OCI-M1 (cell line): ENCODE measurements at regions not wholly inside any gene's neighbourhood (a gene's known extent, or its start where the extent isn't known, plus 50 kb on each side); places are given as distances from the start of the nearest gene placed in this dataset.
"Not testable (repeated sequence)": the region's sequence is repeated elsewhere in the genome, so short reads cannot be mapped to it uniquely, and the experiment has no call there.

Experiments
- DNase-seq: peaks from one replicate; lab custom pipeline; 2025; lab: John Stamatoyannopoulos, UW

GRCh38 chr3:73867524-73867923 is 242.8 kb upstream of the PDZRN3 start:
- DNase-seq, result no peak

- DNase-seq, result peak; percentile 53
Measured at GRCh38 chr3:73866846-73867245, 242.1 kb upstream of the PDZRN3 start.

- DNase-seq, result no peak
Measured at GRCh38 chr3:73863546-73864079, 238.9 kb upstream of the PDZRN3 start.

- DNase-seq, result no peak
Measured at GRCh38 chr3:73855813-73856212, 231.1 kb upstream of the PDZRN3 start.

- DNase-seq, result no peak
Measured at GRCh38 chr3:73848173-73848906, 223.6 kb upstream of the PDZRN3 start.

- DNase-seq, result no peak
Measured at GRCh38 chr3:73846951-73847350, 222.2 kb upstream of the PDZRN3 start.

- DNase-seq, result no peak
Measured at GRCh38 chr3:73839032-73839431, 214.3 kb upstream of the PDZRN3 start.

GRCh38 chr3:73835945-73836344 is 211.2 kb upstream of the PDZRN3 start:
- DNase-seq, result peak; percentile 1

GRCh38 chr3:73832426-73832825 is 207.7 kb upstream of the PDZRN3 start:
- DNase-seq, result no peak

- DNase-seq, result no peak
Measured at GRCh38 chr3:73828348-73828747, 203.6 kb upstream of the PDZRN3 start.

- DNase-seq, result no peak
Measured at GRCh38 chr3:73827725-73828211, 203.0 kb upstream of the PDZRN3 start.

GRCh38 chr3:73827204-73827603 is 202.5 kb upstream of the PDZRN3 start:
- DNase-seq, result no peak

GRCh38 chr3:73820896-73821295 is 196.2 kb upstream of the PDZRN3 start:
- not testable (repeated sequence) for DNase-seq

GRCh38 chr3:73820431-73820830 is 195.7 kb upstream of the PDZRN3 start:
- DNase-seq, result no peak

- no peak for DNase-seq
Measured at GRCh38 chr3:73815966-73816365, 191.2 kb upstream of the PDZRN3 start.

- no peak for DNase-seq
Measured at GRCh38 chr3:73813692-73814292, 189.1 kb upstream of the PDZRN3 start.

GRCh38 chr3:73813291-73813690 is 188.6 kb upstream of the PDZRN3 start:
- DNase-seq, result peak; percentile 39

- peak; percentile 1 for DNase-seq
Measured at GRCh38 chr3:73812054-73812453, 187.3 kb upstream of the PDZRN3 start.

GRCh38 chr3:73808862-73809509 is 184.2 kb upstream of the PDZRN3 start:
- peak; percentile 47 for DNase-seq

- DNase-seq, result no peak
Measured at GRCh38 chr3:73805435-73805834, 180.7 kb upstream of the PDZRN3 start.

GRCh38 chr3:73804204-73804603 is 179.5 kb upstream of the PDZRN3 start:
- DNase-seq, result no peak

- no peak for DNase-seq
Measured at GRCh38 chr3:73801444-73801843, 176.7 kb upstream of the PDZRN3 start.

- DNase-seq, result no peak
Measured at GRCh38 chr3:73797311-73797710, 172.6 kb upstream of the PDZRN3 start.
